H9 (cell line): ENCODE measurements at regions not wholly inside any gene's neighbourhood (a gene's known extent, or its start where the extent isn't known, plus 50 kb on each side); places are given as distances from the start of the nearest gene placed in this dataset.

Experiments
- DNase-seq: peaks from one replicate; pipeline ENCODE4 v3.0.0-alpha.2; 2017
- H2AFZ ChIP-seq: one replicate; pipeline ENCODE4 v1.6.1; 2013; ENCODE audit warnings: mild to moderate bottlenecking, low read length, control low read depth, moderate library complexity
- H2AK5ac ChIP-seq: 2 replicates; pipeline ENCODE4 v1.6.1; 2013; ENCODE audit warnings: low read length, control low read depth, mixed read lengths; ENCODE audit not compliant: insufficient read length
- H2BK120ac ChIP-seq: one replicate; pipeline ENCODE4 v1.6.1; 2013; ENCODE audit warnings: low read depth, mild to moderate bottlenecking, low read length, control low read depth, inconsistent platforms; ENCODE audit not compliant: poor library complexity, severe bottlenecking
- H2BK12ac ChIP-seq: 2 replicates; pipeline ENCODE4 v1.6.1; 2013; ENCODE audit warnings: low read length, control low read depth, mixed read lengths, low read depth; ENCODE audit not compliant: insufficient read length
- H2BK15ac ChIP-seq: 2 replicates; pipeline ENCODE4 v1.6.1; 2013; ENCODE audit warnings: low read depth, low read length, control low read depth
- H2BK20ac ChIP-seq: one replicate; pipeline ENCODE4 v1.6.1; 2013; ENCODE audit warnings: low read depth, mild to moderate bottlenecking, low read length, control low read depth, inconsistent platforms; ENCODE audit not compliant: poor library complexity, severe bottlenecking
- H2BK5ac ChIP-seq: 2 replicates; pipeline ENCODE4 v1.6.1; 2013; ENCODE audit warnings: low read length, control low read depth, mixed read lengths; ENCODE audit not compliant: insufficient read length
- H3K14ac ChIP-seq: 2 replicates; pipeline ENCODE4 v1.6.1; 2013; ENCODE audit warnings: low read length, control low read depth; ENCODE audit not compliant: insufficient read depth
- H3K18ac ChIP-seq: 2 replicates; pipeline ENCODE4 v1.6.1; 2013; ENCODE audit warnings: low read depth, mild to moderate bottlenecking, mixed read lengths, low read length, control low read depth; ENCODE audit not compliant: insufficient read length
- H3K23ac ChIP-seq: 2 replicates; pipeline ENCODE4 v1.6.1; 2013; ENCODE audit warnings: low read length, control low read depth, mixed read lengths, low read depth; ENCODE audit not compliant: insufficient read length
- H3K23me2 ChIP-seq: 2 replicates; pipeline ENCODE4 v1.6.1; 2013; ENCODE audit warnings: low read depth, mild to moderate bottlenecking, mixed read lengths, low read length, control low read depth; ENCODE audit not compliant: insufficient read length, poor library complexity, severe bottlenecking
- H3K27ac ChIP-seq: 2 replicates; pipeline ENCODE4 v1.5.1; 2013; ENCODE audit warnings: low read length, control low read depth, mixed read lengths, low read depth; ENCODE audit not compliant: insufficient read length
- H3K27me3 ChIP-seq: 2 replicates; pipeline ENCODE4 v1.6.1; 2013; ENCODE audit warnings: low read length, control low read depth, inconsistent platforms; ENCODE audit not compliant: insufficient read depth
- H3K4ac ChIP-seq: 2 replicates; pipeline ENCODE4 v1.6.1; 2013; ENCODE audit warnings: low read depth, mild to moderate bottlenecking, control low read depth, inconsistent platforms, low read length, moderate library complexity
- H3K4me1 ChIP-seq: 2 replicates; pipeline ENCODE4 v1.6.1; 2013; ENCODE audit warnings: low read length, control low read depth, inconsistent platforms; ENCODE audit not compliant: insufficient read depth
- H3K4me2 ChIP-seq: 2 replicates; pipeline ENCODE4 v1.6.1; 2013; ENCODE audit warnings: low read length, control low read depth, mixed read lengths; ENCODE audit not compliant: insufficient read length, insufficient read depth
- H3K56ac ChIP-seq: 2 replicates; pipeline ENCODE4 v1.6.1; 2013; ENCODE audit warnings: low read depth, mild to moderate bottlenecking, mixed read lengths, low read length, control low read depth; ENCODE audit not compliant: insufficient read length
- H3K79me1 ChIP-seq: 2 replicates; pipeline ENCODE4 v1.6.1; 2013; ENCODE audit warnings: low read depth, mild to moderate bottlenecking, moderate library complexity, low read length, control low read depth, inconsistent platforms; ENCODE audit not compliant: insufficient read depth, poor library complexity, severe bottlenecking
- H3K79me2 ChIP-seq: 2 replicates; pipeline ENCODE4 v1.6.1; 2013; ENCODE audit warnings: low read length, control low read depth, inconsistent platforms; ENCODE audit not compliant: insufficient read depth
- H3K9ac ChIP-seq: 2 replicates; pipeline ENCODE4 v1.6.1; 2013; ENCODE audit warnings: low read length, control low read depth, mixed read lengths; ENCODE audit not compliant: insufficient read length; ENCODE audit errors: extremely low read depth
- H3K9me3 ChIP-seq: one replicate; pipeline ENCODE4 v1.6.1; 2013; ENCODE audit warnings: low read depth, low read length, inconsistent platforms; ENCODE audit not compliant: control insufficient read depth
- H3T11ph ChIP-seq: one replicate; pipeline ENCODE4 v1.6.1; 2013; ENCODE audit warnings: mild to moderate bottlenecking, low read length, control low read depth, inconsistent platforms
- H4K20me1 ChIP-seq: one replicate; pipeline ENCODE4 v1.6.1; 2013; ENCODE audit not compliant: control insufficient read depth, insufficient read length, insufficient read depth
- H4K5ac ChIP-seq: 2 replicates; pipeline ENCODE4 v1.6.1; 2013; ENCODE audit warnings: low read depth, mild to moderate bottlenecking, mixed read lengths, low read length, control low read depth; ENCODE audit not compliant: insufficient read length
- H4K8ac ChIP-seq: replicated peaks from 2 replicates; pipeline ENCODE4 v1.6.1; 2013; ENCODE audit warnings: low read length, control low read depth, mixed read lengths, low read depth; ENCODE audit not compliant: insufficient read length
- H4K91ac ChIP-seq: 2 replicates; pipeline ENCODE4 v1.6.1; 2013; ENCODE audit warnings: low read depth, mild to moderate bottlenecking, moderate library complexity, mixed read lengths, low read length, control low read depth; ENCODE audit not compliant: insufficient read length
- H3K27ac Mint-ChIP-seq, 3 experiments: 2 replicates in 2 of 3; 3 replicates in 1 of 3; pipeline ENCODE4 v1.8.0; 2020 to 2021; ENCODE audit warnings: mixed read lengths in 3 of 3, mild to moderate bottlenecking in 1 of 3, moderate library complexity in 1 of 3
- H3K27me3 Mint-ChIP-seq: 2 replicates; pipeline ENCODE4 v1.8.0; 2021; ENCODE audit warnings: low read depth, mild to moderate bottlenecking, moderate library complexity, mixed read lengths
- H3K36me3 Mint-ChIP-seq, 3 experiments: 2 replicates in 2 of 3; 3 replicates in 1 of 3; pipeline ENCODE4 v1.8.0; 2020 to 2021; ENCODE audit warnings: low read depth in 3 of 3, mixed read lengths in 3 of 3; ENCODE audit not compliant: insufficient read depth in 1 of 3
- H3K4me1 Mint-ChIP-seq, 2 experiments: 2 replicates each; pipeline ENCODE4 v1.8.0; 2020; ENCODE audit warnings: mixed read lengths in 2 of 2
- H3K4me3 Mint-ChIP-seq, 2 experiments: 2 replicates in 1 of 2; 3 replicates in 1 of 2; pipeline ENCODE4 v1.8.0; 2020 to 2021; ENCODE audit warnings: mild to moderate bottlenecking in 2 of 2, mixed read lengths in 2 of 2, moderate library complexity in 1 of 2
- H3K9me3 Mint-ChIP-seq, 2 experiments: 2 replicates in 1 of 2; 3 replicates in 1 of 2; pipeline ENCODE4 v1.8.0; 2020; ENCODE audit warnings: mild to moderate bottlenecking in 2 of 2, mixed read lengths in 2 of 2, moderate library complexity in 1 of 2
- CTCF ChIP-seq: fragments of 200-600 bp; sonication (generic); conservative IDR thresholded peaks from 3 replicates; pipeline ENCODE4 v1.8.0; 2021; ENCODE audit warnings: antibody characterized with exemption, mild to moderate bottlenecking

- Histone ChIP-seq H4K91ac (no peak overlapping the region), H4K8ac (no peak overlapping the region), H3T11ph (no peak overlapping the region), H3K27me3 (no peaks in the 10 kb centered on the region), H3K27ac (no peak overlapping the region), H3K9ac (no peak overlapping the region), H3K79me2 (no peaks in the 10 kb centered on the region), H3K4ac (no peak overlapping the region), H2AFZ (no peak overlapping the region), H3K4me2 (no peak overlapping the region), H3K23ac (no peak overlapping the region), H3K18ac (no peak overlapping the region), H3K79me1 (no peaks in the 10 kb centered on the region), H4K5ac (no peak overlapping the region), H2AK5ac (no peak overlapping the region), H3K9me3 (no peaks in the 10 kb centered on the region), H2BK20ac (no peak overlapping the region), H4K20me1 (no peaks in the 10 kb centered on the region), H3K56ac (no peak overlapping the region), H2BK15ac (no peak overlapping the region), H3K4me1 (no peaks in the 10 kb centered on the region), H2BK12ac (no peak overlapping the region), H2BK5ac (no peak overlapping the region), H3K14ac (no peak overlapping the region), H3K23me2 (no peaks in the 10 kb centered on the region), H2BK120ac (no peak overlapping the region)
- no peak for TF ChIP-seq CTCF
- no peak for DNase-seq
- Mint-ChIP-seq H3K9me3 (peaks cover 1 to 9% of the 10 kb centered on the region in 2 experiments; a peak in 4 of 5 replicates), H3K27me3 (peaks cover under 1% of the 10 kb centered on the region; the same call in 1 of the 2 replicates), H3K4me1 (no peaks in the 10 kb centered on the region), H3K27ac (no peak overlapping the region), H3K36me3 (no peaks in the 10 kb centered on the region), H3K4me3 (no peak overlapping the region)
These were observed 115.2 kb upstream of the SNX7 start for GRCh38 chr1:98546319-98546718.
